ENCODE measurements at regions not wholly inside any gene's neighbourhood (a gene's known extent, or its start where the extent isn't known, plus 50 kb on each side); places are given as distances from the start of the nearest gene placed in this dataset.

GRCh38 chr17:52228823-52229222 lies 70.3 kb upstream of the CA10 start:
- FAIRE-seq (no peak), DNase-seq (ENCODE audit: low read depth in 1 of 2, low spot score in 1 of 2) (no peak), ATAC-seq (no peak)
- H3K4me1 ChIP-seq: no peaks in the 10 kb centered on the region
- H3K4me2 ChIP-seq: no peak overlapping the region
- H3K4me3 ChIP-seq: no peak overlapping the region
- POLR2A ChIA-PET: no interaction called here
- WGBS (ENCODE audit: missing lambda C conversion rate): 4% methylated on average over 3 of the region's 3 CpGs
- CTCF ChIA-PET: interaction anchor here (0.8 kb wide), 1 partner anchor 15 kb away, joined by 3 read pairs; no protein-coding TSS in a partner anchor
- TF ChIP-seq RARB (CRISPR knock-in tag; IDR thresholded peaks at IDR 0.05) (no peak), RFX5 (IDR thresholded peaks at IDR 0.05) (no peak), HOXA7 (CRISPR knock-in tag; IDR thresholded peaks at IDR 0.05) (no peak), CBX8 (IDR thresholded peaks at IDR 0.05) (no peak), HDAC2 (IDR thresholded peaks at IDR 0.05) (no peak), REST (IDR thresholded peaks at IDR 0.05) (no peak), BHLHE40 (IDR thresholded peaks at IDR 0.05; ENCODE audit: low read depth, low read length) (no peak), KDM5A (IDR thresholded peaks at IDR 0.05) (no peak), NR3C1 (IDR thresholded peaks at IDR 0.05) (no peak), JUNB (IDR thresholded peaks at IDR 0.05) (no peak), CEBPB (IDR thresholded peaks at IDR 0.05) (no peak), CHD4 (IDR thresholded peaks at IDR 0.05; ENCODE audit: borderline replicate concordance) (no peak), FOSB (CRISPR knock-in tag; IDR thresholded peaks at IDR 0.05) (no peak), JUN (IDR thresholded peaks at IDR 0.05) (no peak), FOXS1 (CRISPR knock-in tag; IDR thresholded peaks at IDR 0.05) (no peak), NPAS2 (CRISPR knock-in tag; IDR thresholded peaks at IDR 0.05; ENCODE audit: borderline replicate concordance) (no peak), MAFK (IDR thresholded peaks at IDR 0.05; ENCODE audit: partially characterized antibody) (no peak), KDM1A (IDR thresholded peaks at IDR 0.05; ENCODE audit: low read depth) (no peak), RAD21 (conservative IDR thresholded peaks at IDR 0.05 in 1 of 2, IDR thresholded peaks at IDR 0.05 in 1 of 2) (no peak)
- H3K9me3 ChIP-seq: no peaks in the 10 kb centered on the region
- no peak overlapping the region for H3K27ac ChIP-seq

- Histone ChIP-seq H3K4me1 (no peaks in the 10 kb centered on the region), H3K4me2 (no peak overlapping the region), H3K9me3 (no peaks in the 10 kb centered on the region), H3K27ac (no peak overlapping the region), H3K4me3 (no peak overlapping the region)
- WGBS (ENCODE audit: missing lambda C conversion rate): 0% methylated on average over 2 of the region's 2 CpGs
- FAIRE-seq: no peak
- TF ChIP-seq GATA3 (IDR thresholded peaks at IDR 0.05; ENCODE audit: borderline replicate concordance) (no peak), BCL3 (IDR thresholded peaks at IDR 0.05) (no peak), ATOH8 (CRISPR knock-in tag; IDR thresholded peaks at IDR 0.05; ENCODE audit: low read depth) (no peak), HEYL (CRISPR knock-in tag; IDR thresholded peaks at IDR 0.05) (no peak), BHLHE40 (IDR thresholded peaks at IDR 0.05; ENCODE audit: low read depth, low read length) (no peak), MAZ (IDR thresholded peaks at IDR 0.05; ENCODE audit: borderline replicate concordance, low read depth, low read length) (no peak), FOXS1 (CRISPR knock-in tag; IDR thresholded peaks at IDR 0.05) (no peak), FOSL2 (IDR thresholded peaks at IDR 0.05) (no peak), FOSL2 (CRISPR knock-in tag; IDR thresholded peaks at IDR 0.05) (no peak), TP53 (CRISPR knock-in tag; IDR thresholded peaks at IDR 0.05) (no peak), HMGXB4 (CRISPR knock-in tag; IDR thresholded peaks at IDR 0.05; ENCODE audit: borderline replicate concordance) (no peak), ZSCAN20 (CRISPR knock-in tag; IDR thresholded peaks at IDR 0.05) (no peak), RNF2 (IDR thresholded peaks at IDR 0.05; ENCODE audit: borderline replicate concordance, low read depth) (no peak), PHF8 (IDR thresholded peaks at IDR 0.05; ENCODE audit: borderline replicate concordance, low read depth) (no peak), HOXA7 (CRISPR knock-in tag; IDR thresholded peaks at IDR 0.05) (no peak), SMC3 (IDR thresholded peaks at IDR 0.05) (no peak), RFX5 (IDR thresholded peaks at IDR 0.05) (no peak), CBX8 (IDR thresholded peaks at IDR 0.05) (no peak)
- CTCF ChIA-PET: interaction anchor here (0.8 to 1.1 kb wide), 2 partner anchors 16 to 26 kb away, joined by 3 read pairs; no protein-coding TSS in a partner anchor
- POLR2A ChIA-PET: no interaction called here
- ATAC-seq: no peak
- no peak for DNase-seq (ENCODE audit: low read depth in 1 of 2, low spot score in 1 of 2)
Measured at GRCh38 chr17:52227926-52228325, 69.4 kb upstream of the CA10 start.

Measured in A549 (cell line).